HG02943 (cell line): ENCODE measurements at regions not wholly inside any gene's neighbourhood (a gene's known extent, or its start where the extent isn't known, plus 50 kb on each side); places are given as distances from the start of the nearest gene placed in this dataset.
"Not testable (repeated sequence)": the region's sequence is repeated elsewhere in the genome, so short reads cannot be mapped to it uniquely, and the experiment has no call there.

Source experiments
- ATAC-seq: cut with Tn5 transposase; IDR thresholded peaks from one replicate; pipeline ENCODE4 v1.9.1; 2021; ENCODE audit warnings: mild to moderate bottlenecking, low read depth, moderate library complexity; ENCODE audit not compliant: unreplicated experiment

- no peak for ATAC-seq
These were observed 147.6 kb downstream of the KBTBD8 start for GRCh38 chr3:67145738-67146137.

- no peak for ATAC-seq
These were observed 156.3 kb downstream of the KBTBD8 start for GRCh38 chr3:67154429-67154828.

GRCh38 chr3:67167481-67167880, 169.4 kb downstream of the KBTBD8 start:
- no peak for ATAC-seq

DNA sequence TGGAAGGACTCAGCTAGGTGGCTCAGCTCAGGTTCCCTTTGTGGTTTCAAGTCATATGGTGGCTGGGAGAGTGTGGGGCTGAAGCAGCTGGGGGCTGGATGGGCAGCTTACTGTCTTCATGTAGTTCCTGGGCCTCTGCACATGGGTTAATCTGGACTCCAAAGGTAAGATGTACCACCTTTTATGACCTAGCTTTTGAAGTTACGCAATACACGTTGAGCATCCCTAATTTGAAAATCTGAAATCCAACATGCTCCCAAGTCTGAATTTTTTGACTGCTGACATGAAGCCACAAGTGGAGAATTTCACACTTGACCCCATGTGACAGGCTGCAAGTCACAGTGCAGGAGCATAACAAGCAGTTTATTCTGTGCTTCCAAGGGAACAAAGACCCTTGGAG, 173.7 kb downstream of the KBTBD8 start:
- ATAC-seq = no peak

DNA sequence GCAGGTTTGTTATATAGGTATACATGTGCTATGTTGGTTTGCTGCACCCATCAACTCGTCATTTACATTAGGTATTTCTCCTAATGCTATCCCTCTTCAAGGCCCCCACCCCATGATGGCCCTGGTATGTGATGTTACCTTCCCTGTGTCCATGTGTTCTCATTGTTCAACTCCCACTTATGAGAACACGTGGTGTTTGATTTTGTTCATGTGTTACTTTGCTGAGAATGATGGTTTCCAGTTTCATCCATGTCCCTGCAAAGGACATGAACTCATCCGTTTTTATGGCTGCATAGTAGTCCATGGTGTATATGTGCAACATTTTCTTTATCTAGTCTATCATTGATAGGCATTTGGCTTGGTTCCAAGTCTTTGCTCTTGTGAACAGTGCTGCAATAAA, 175.0 kb downstream of the KBTBD8 start:
- ATAC-seq = not testable (repeated sequence)

GRCh38 chr3:67176396-67176795, 178.3 kb downstream of the KBTBD8 start:
- ATAC-seq = no peak

- ATAC-seq = no peak
These were observed 194.4 kb downstream of the KBTBD8 start for GRCh38 chr3:67192466-67192865.

DNA sequence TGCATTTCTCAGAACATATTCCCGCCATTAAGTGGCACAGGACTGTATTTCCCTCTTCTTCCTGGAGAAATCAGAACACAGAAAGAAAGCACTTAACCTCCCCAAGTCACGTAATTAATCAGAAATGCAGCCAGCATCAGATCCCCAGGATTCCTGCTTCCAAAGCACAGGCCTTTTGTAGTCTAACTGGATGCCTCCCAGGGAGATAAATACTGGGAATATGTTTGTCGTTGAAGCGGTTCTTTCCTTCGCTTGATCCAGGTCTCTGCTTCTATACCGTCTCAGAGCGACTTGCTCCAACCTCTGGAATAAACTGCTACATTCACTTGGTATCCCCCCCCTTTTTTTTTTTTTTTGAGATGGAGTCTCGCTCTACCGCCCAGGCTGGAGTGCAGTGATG, 198.6 kb downstream of the KBTBD8 start:
- ATAC-seq = no peak

DNA sequence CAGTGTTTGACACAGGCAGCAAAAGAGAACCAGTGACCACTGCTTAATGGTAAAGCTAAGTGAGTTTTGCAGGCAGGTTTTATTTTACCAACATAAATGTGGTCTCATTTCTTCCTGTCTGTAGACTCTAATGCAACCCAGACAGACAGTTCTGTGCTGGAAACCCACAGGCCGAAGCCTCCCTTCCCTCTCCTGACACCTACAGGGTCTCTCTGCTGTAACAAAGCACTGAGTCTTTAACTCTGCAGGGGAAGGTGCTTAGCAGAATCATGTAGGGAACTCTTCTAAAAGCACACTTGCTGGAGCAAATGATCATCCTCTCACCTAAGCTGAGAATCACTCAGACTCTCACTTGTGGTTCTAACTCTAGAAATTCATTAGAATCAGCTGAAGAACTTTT, 200.3 kb downstream of the KBTBD8 start:
- no peak for ATAC-seq

DNA sequence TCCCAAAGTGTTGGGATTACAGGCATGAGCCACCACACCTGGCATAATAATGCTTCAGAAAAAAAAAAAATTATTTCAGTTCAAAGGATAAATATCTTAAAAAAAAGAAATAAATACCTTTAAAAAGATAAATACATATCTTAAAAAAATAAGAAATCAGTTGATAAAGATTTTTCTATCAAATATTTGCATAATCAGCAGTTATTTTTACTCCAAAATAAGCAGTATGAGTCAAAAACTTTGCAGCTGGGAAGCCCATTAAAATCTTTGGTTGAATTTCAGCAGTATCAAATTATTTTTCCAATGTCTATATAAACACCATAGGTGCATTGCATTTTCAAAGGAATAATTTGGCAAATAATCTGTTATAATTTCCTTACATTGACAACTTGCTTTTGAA, 202.5 kb downstream of the KBTBD8 start:
- ATAC-seq = no peak

GRCh38 chr3:67201026-67201425, 202.9 kb downstream of the KBTBD8 start:
- no peak for ATAC-seq

DNA sequence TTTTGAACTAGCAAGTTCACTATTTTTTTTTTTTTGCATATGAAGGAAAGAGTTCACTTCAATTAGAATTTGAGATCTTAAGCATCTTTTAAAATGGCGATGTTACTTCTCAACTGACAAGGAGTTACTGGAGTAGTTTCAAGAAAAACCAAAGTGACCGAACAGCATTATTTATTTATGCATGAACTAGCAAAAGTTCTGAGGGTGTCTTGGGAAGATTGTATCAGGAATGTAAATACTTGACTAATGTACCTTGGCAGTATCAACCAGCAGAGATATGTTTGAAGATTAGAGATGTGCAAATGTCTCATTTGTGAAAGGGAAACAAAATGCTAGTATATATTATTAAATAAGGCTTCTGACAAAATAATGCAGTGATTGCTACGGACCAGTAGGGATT, 203.9 kb downstream of the KBTBD8 start:
- no peak for ATAC-seq

DNA sequence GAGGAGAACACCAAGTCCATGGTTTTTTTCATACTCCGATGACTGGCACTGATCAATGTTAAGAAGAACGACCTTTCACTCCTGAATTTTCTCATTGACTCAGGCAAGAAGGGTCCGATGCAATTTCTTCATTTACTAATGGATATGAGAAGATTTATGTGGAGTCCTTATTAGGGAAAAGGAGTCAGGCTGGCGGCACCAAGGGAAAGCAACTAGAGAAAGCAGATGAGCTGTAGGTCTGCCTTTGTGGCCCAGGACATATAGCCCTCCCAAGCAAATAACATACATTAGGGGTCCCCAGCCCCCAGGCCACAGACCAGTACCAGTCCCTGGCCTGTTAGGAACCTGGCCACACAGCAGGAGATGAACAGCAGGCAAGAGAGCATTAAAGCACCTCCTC, 206.8 kb downstream of the KBTBD8 start:
- ATAC-seq = no peak

GRCh38 chr3:67215690-67216089, 217.6 kb downstream of the KBTBD8 start:
- no peak for ATAC-seq

GRCh38 chr3:67227030-67227429, 228.9 kb downstream of the KBTBD8 start:
- ATAC-seq = no peak

GRCh38 chr3:67228136-67228535, 230.0 kb downstream of the KBTBD8 start:
- ATAC-seq = no peak

GRCh38 chr3:67232642-67233041, 234.5 kb downstream of the KBTBD8 start:
- no peak for ATAC-seq

DNA sequence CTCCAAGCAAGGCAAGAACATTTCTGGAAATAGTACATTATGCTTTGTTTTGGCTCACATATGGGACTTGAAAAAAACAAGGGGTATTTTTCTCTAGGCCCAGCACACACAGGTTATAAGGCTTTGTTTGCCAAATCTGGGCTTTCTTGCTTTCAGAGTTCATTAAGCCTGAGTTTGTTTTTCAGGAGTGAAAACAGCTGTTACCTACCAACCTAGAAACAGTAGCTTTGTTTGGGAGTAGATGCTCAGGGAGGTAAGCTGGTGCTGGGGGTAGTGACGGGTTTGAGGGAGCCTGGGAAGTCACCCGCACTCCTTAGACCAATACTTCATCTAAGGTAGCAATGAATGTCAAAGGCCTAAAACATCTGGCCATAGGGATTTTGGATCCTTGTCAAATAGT, 241.2 kb downstream of the KBTBD8 start:
- ATAC-seq = no peak

DNA sequence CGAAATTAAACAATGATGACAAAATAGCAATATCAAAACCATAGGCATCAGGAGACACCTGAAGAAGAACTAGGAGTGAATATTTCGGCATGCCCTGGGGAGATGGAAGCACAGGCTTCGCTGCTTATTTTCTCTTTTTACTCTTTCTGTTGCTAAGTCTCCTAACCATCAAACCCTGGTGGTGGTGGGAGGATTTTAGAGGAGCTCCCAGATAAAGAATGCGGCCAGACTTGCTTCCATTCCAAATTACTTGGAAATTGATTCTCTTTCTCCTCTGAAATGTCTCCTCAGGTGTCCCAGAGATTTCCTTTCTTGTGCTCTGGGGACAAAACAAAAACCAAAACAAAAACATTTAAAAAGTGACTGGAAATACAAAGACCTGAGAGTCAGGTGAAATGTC, 243.0 kb downstream of the KBTBD8 start:
- ATAC-seq = no peak

GRCh38 chr3:67244130-67244529, 246.0 kb downstream of the KBTBD8 start:
- no peak for ATAC-seq

- ATAC-seq = no peak
These were observed 247.4 kb downstream of the KBTBD8 start for GRCh38 chr3:67245545-67245944.

GRCh38 chr3:67248726-67249125, 250.6 kb downstream of the KBTBD8 start:
- ATAC-seq = no peak

- not testable (repeated sequence) for ATAC-seq
These were observed 254.8 kb downstream of the KBTBD8 start for GRCh38 chr3:67252906-67253305.
